Cardiac muscle cell (in vitro differentiated cells and primary cell): ENCODE measurements at regions not wholly inside any gene's neighbourhood (a gene's known extent, or its start where the extent isn't known, plus 50 kb on each side); places are given as distances from the start of the nearest gene placed in this dataset.
"Not testable (repeated sequence)": the region's sequence is repeated elsewhere in the genome, so short reads cannot be mapped to it uniquely, and the experiment has no call there.

ENCODE experiments used
- DNase-seq, 2 donors: peaks; one replicate each; pipeline versions ENCODE4 v3.0.0 to v3.0.0-alpha.2; 2010 to 2017; ENCODE audit warnings: low read depth in 1 of 2, low spot score in 1 of 2
- H3K27ac ChIP-seq: fragments of 200-600 bp; sonication (generic); 2 replicates; pipeline ENCODE4 v1.5.1; 2016
- H3K27me3 ChIP-seq: fragments of 200-600 bp; sonication (generic); 2 replicates; pipeline ENCODE4 v1.6.0; 2016; ENCODE audit warnings: control low read depth
- H3K36me3 ChIP-seq: fragments of 200-600 bp; sonication (generic); 2 replicates; pipeline ENCODE4 v1.5.1; 2016; ENCODE audit warnings: control low read depth
- H3K4me1 ChIP-seq: fragments of 200-600 bp; sonication (generic); 2 replicates; pipeline ENCODE4 v1.8.1; 2017; ENCODE audit warnings: low read depth, mild to moderate bottlenecking, mixed run types
- H3K4me3 ChIP-seq: fragments of 200-600 bp; sonication (generic); 2 replicates; pipeline ENCODE4 v1.5.1; 2016; ENCODE audit warnings: mild to moderate bottlenecking
- H3K9me3 ChIP-seq: fragments of 200-600 bp; sonication (generic); 2 replicates; pipeline ENCODE4 v1.5.1; 2017; ENCODE audit warnings: low read depth, mild to moderate bottlenecking, control low read depth
- TF ChIP-seq, protein P1 (sequence below): IDR thresholded peaks from 2 replicates; pipeline ENCODE4 v1.5.1; 2012; ENCODE audit warnings: low read depth, mild to moderate bottlenecking, low read length

DNA sequence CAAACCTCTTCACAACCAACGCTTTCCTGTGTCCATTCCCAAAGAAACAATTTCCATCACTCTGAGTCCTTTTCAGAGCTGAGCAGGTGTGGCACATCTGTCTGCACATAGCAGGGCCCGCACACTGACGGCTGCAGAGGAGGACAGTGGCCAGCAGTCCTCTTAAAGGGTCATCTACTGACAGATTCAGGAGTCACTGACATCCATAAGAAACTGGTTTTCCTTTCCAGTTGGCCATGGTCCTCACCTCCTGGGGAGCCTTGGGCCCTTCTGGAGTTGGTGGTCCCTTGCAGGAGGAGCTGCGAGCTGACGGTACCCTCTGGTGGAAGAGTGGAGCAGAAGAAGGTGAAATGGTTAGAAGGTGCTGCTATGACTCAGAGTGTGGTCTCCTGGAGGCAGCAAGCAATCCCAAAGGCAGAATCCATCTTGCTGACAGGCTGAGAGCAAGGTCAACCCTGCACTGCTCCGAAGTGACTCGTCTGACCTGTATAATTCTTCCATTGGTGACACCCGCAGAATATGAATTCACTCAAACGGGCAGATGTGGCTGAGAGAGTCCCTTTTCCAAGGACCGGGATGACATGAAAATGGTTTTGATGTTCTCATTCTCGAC is 278.5 kb upstream of the C1orf174 start:
- no peaks in the 10 kb centered on the region for H3K27me3 ChIP-seq
- no peaks in the 10 kb centered on the region for H3K4me1 ChIP-seq
- H3K36me3 ChIP-seq = no peaks in the 10 kb centered on the region
- no peaks in the 10 kb centered on the region for H3K9me3 ChIP-seq
- DNase-seq = no peak
- TF ChIP-seq, protein P1, sequence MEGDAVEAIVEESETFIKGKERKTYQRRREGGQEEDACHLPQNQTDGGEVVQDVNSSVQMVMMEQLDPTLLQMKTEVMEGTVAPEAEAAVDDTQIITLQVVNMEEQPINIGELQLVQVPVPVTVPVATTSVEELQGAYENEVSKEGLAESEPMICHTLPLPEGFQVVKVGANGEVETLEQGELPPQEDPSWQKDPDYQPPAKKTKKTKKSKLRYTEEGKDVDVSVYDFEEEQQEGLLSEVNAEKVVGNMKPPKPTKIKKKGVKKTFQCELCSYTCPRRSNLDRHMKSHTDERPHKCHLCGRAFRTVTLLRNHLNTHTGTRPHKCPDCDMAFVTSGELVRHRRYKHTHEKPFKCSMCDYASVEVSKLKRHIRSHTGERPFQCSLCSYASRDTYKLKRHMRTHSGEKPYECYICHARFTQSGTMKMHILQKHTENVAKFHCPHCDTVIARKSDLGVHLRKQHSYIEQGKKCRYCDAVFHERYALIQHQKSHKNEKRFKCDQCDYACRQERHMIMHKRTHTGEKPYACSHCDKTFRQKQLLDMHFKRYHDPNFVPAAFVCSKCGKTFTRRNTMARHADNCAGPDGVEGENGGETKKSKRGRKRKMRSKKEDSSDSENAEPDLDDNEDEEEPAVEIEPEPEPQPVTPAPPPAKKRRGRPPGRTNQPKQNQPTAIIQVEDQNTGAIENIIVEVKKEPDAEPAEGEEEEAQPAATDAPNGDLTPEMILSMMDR = no peak
- H3K4me3 ChIP-seq = no peak overlapping the region
- no peak overlapping the region for H3K27ac ChIP-seq

DNA sequence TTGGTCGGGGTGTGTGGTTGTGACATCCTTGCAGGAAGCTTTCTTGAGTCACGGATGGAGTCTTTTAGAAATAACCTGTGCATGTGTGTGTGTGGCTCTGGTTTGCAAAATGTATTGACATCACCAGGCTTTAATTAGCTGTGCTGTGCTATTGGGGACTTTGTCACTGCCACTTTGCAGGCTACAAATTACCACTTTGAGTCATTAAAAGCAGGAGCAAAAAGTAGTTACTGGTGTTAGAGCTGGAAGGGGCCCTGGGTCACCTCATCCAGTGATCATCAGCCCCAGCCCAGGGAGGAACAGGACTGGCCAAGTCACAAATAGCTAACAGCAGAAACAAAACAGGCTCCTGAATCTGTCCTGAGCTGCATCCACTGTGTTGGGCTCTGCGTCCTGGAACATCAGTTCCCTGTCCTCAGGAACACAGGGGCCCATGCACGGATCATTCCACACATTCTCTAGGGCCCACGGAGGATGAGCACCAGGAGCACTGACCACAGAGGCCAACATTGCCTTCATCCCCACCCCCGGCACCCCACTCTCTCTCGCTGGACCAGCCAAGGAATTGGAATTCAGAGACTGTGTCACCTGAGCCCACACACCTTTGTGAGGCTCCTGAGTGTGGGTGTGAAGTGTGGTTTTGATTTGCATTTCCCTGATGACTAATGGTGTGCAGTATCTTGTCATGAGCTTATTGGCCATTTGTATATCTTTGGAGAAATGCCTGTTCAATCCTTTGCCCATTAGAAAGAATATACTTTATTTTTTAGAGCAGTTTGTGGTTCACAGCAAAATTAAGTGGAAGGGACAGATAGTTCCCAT is 280.1 kb upstream of the C1orf174 start:
- Histone ChIP-seq H3K27ac (no peak overlapping the region), H3K4me3 (no peak overlapping the region), H3K36me3 (no peaks in the 10 kb centered on the region), H3K27me3 (no peaks in the 10 kb centered on the region), H3K9me3 (no peaks in the 10 kb centered on the region), H3K4me1 (no peaks in the 10 kb centered on the region)
- DNase-seq = no peak
- TF ChIP-seq, protein P1 = no peak

- not testable (repeated sequence) for H3K4me1 ChIP-seq, H3K36me3 ChIP-seq, H3K27ac ChIP-seq, H3K27me3 ChIP-seq, H3K4me3 ChIP-seq, DNase-seq, H3K9me3 ChIP-seq
Observed at GRCh38 chr1:4186486-4186885, 286.4 kb upstream of the C1orf174 start.

- Histone ChIP-seq H3K9me3 (no peaks in the 10 kb centered on the region), H3K27me3 (no peaks in the 10 kb centered on the region), H3K36me3 (no peaks in the 10 kb centered on the region), H3K4me1 (no peaks in the 10 kb centered on the region), H3K4me3 (no peak overlapping the region), H3K27ac (no peak overlapping the region)
- TF ChIP-seq, protein P1 = no peak
- no peak for DNase-seq
Observed at GRCh38 chr1:4203501-4203900, 303.4 kb upstream of the C1orf174 start.

DNA sequence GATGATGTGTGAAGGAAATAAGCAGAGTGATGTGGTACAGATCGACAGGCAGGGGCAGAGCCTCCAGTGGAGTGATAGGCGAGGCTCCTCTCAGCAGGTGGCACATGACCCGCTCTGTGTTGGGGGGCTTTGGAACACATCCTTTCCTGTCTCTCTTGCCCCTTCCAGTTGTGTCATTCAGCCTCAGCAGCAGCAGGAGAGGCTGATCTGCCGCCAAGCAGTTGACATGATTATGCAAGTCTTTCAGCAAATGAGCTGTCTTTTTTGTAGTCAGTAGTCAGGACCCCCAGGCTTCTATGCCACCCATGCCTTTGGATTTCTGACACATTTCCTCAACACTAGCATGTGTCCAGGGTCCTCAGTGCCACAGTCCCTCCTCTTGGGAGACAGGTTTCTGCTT is 307.1 kb upstream of the C1orf174 start:
- Histone ChIP-seq H3K27me3 (no peaks in the 10 kb centered on the region), H3K27ac (no peak overlapping the region), H3K36me3 (no peaks in the 10 kb centered on the region), H3K4me3 (no peak overlapping the region), H3K4me1 (no peaks in the 10 kb centered on the region), H3K9me3 (no peaks in the 10 kb centered on the region)
- DNase-seq = no peak
- TF ChIP-seq, protein P1 = no peak

- no peak for DNase-seq
- no peaks in the 10 kb centered on the region for H3K4me1 ChIP-seq
- no peaks in the 10 kb centered on the region for H3K9me3 ChIP-seq
- H3K4me3 ChIP-seq = no peak overlapping the region
- no peaks in the 10 kb centered on the region for H3K27me3 ChIP-seq
- no peaks in the 10 kb centered on the region for H3K36me3 ChIP-seq
- H3K27ac ChIP-seq = no peak overlapping the region
- TF ChIP-seq, protein P1 = no peak
Observed at GRCh38 chr1:4207842-4208692, 308.0 kb upstream of the C1orf174 start.
